ENCODE measurements at regions not wholly inside any gene's neighbourhood (a gene's known extent, or its start where the extent isn't known, plus 50 kb on each side); places are given as distances from the start of the nearest gene placed in this dataset.

GRCh38 chr7:155231241-155231800 lies 66.4 kb upstream of the INSIG1 start:
- no peak overlapping the region for H3K9ac ChIP-seq (ENCODE audit: insufficient read length)
- no peak for DNase-seq (ENCODE audit: low read depth, low spot score)
- no peaks in the 10 kb centered on the region for H3K36me3 ChIP-seq (ENCODE audit: insufficient read depth, low read length)
- no peak overlapping the region for H3K4me3 ChIP-seq
- no peak overlapping the region for H3K27ac ChIP-seq
- no peaks in the 10 kb centered on the region for H3K9me3 ChIP-seq (ENCODE audit: low read depth, low read length)
- TF ChIP-seq FOXP2 (optimal IDR thresholded peaks at IDR 0.05; ENCODE audit: control extremely low read depth, extremely low read length, insufficient read depth) = no peak
- TF ChIP-seq EZH2 (IDR thresholded peaks at IDR 0.05) = no peak
- TF ChIP-seq POLR2AphosphoS5 (IDR thresholded peaks at IDR 0.05; ENCODE audit: borderline replicate concordance, low read depth, low read length) = no peak

- Histone ChIP-seq H3K4me3 (no peak overlapping the region), H3K27ac (no peak overlapping the region), H3K9me3 (ENCODE audit: low read depth, low read length) (no peaks in the 10 kb centered on the region), H3K36me3 (ENCODE audit: insufficient read depth, low read length) (no peaks in the 10 kb centered on the region), H3K9ac (ENCODE audit: insufficient read length) (no peak overlapping the region)
- no peak for TF ChIP-seq FOXP2 (optimal IDR thresholded peaks at IDR 0.05; ENCODE audit: control extremely low read depth, extremely low read length, insufficient read depth)
- TF ChIP-seq POLR2AphosphoS5 (IDR thresholded peaks at IDR 0.05; ENCODE audit: borderline replicate concordance, low read depth, low read length) = no peak
- TF ChIP-seq EZH2 (IDR thresholded peaks at IDR 0.05) = no peak
- DNase-seq (ENCODE audit: low read depth, low spot score) = no peak
Observed at GRCh38 chr7:155231941-155232340, 65.7 kb upstream of the INSIG1 start.

GRCh38 chr7:155232911-155233310 lies 64.8 kb upstream of the INSIG1 start:
- DNase-seq (ENCODE audit: low read depth, low spot score) = no peak
- Histone ChIP-seq H3K9ac (ENCODE audit: insufficient read length) (no peak overlapping the region), H3K27ac (no peak overlapping the region), H3K36me3 (ENCODE audit: insufficient read depth, low read length) (no peaks in the 10 kb centered on the region), H3K9me3 (ENCODE audit: low read depth, low read length) (no peaks in the 10 kb centered on the region), H3K4me3 (no peak overlapping the region)
- TF ChIP-seq POLR2AphosphoS5 (IDR thresholded peaks at IDR 0.05; ENCODE audit: borderline replicate concordance, low read depth, low read length) (no peak), EZH2 (IDR thresholded peaks at IDR 0.05) (no peak), FOXP2 (optimal IDR thresholded peaks at IDR 0.05; ENCODE audit: control extremely low read depth, extremely low read length, insufficient read depth) (no peak)

GRCh38 chr7:155233311-155234157 lies 64.1 kb upstream of the INSIG1 start:
- DNase-seq (ENCODE audit: low read depth, low spot score) = no peak
- Histone ChIP-seq H3K36me3 (ENCODE audit: insufficient read depth, low read length) (no peaks in the 10 kb centered on the region), H3K27ac (no peak overlapping the region), H3K9me3 (ENCODE audit: low read depth, low read length) (no peaks in the 10 kb centered on the region), H3K9ac (ENCODE audit: insufficient read length) (no peak overlapping the region), H3K4me3 (no peak overlapping the region)
- TF ChIP-seq FOXP2 (optimal IDR thresholded peaks at IDR 0.05; ENCODE audit: control extremely low read depth, extremely low read length, insufficient read depth) = no peak
- TF ChIP-seq POLR2AphosphoS5 (IDR thresholded peaks at IDR 0.05; ENCODE audit: borderline replicate concordance, low read depth, low read length) = no peak
- TF ChIP-seq EZH2 (IDR thresholded peaks at IDR 0.05) = no peak

- TF ChIP-seq EZH2 (IDR thresholded peaks at IDR 0.05) = no peak
- no peak for TF ChIP-seq FOXP2 (optimal IDR thresholded peaks at IDR 0.05; ENCODE audit: control extremely low read depth, extremely low read length, insufficient read depth)
- no peak for TF ChIP-seq POLR2AphosphoS5 (IDR thresholded peaks at IDR 0.05; ENCODE audit: borderline replicate concordance, low read depth, low read length)
- H3K9me3 ChIP-seq (ENCODE audit: low read depth, low read length) = no peaks in the 10 kb centered on the region
- H3K4me3 ChIP-seq = no peak overlapping the region
- no peak overlapping the region for H3K27ac ChIP-seq
- H3K9ac ChIP-seq (ENCODE audit: insufficient read length) = no peak overlapping the region
- no peaks in the 10 kb centered on the region for H3K36me3 ChIP-seq (ENCODE audit: insufficient read depth, low read length)
- no peak for DNase-seq (ENCODE audit: low read depth, low spot score)
Observed at GRCh38 chr7:155234158-155234492, 63.6 kb upstream of the INSIG1 start.

GRCh38 chr7:155234950-155235789 lies 62.5 kb upstream of the INSIG1 start:
- no peak overlapping the region for H3K27ac ChIP-seq
- H3K4me3 ChIP-seq = no peak overlapping the region
- no peaks in the 10 kb centered on the region for H3K9me3 ChIP-seq (ENCODE audit: low read depth, low read length)
- no peaks in the 10 kb centered on the region for H3K36me3 ChIP-seq (ENCODE audit: insufficient read depth, low read length)
- no peak overlapping the region for H3K9ac ChIP-seq (ENCODE audit: insufficient read length)
- TF ChIP-seq EZH2 (IDR thresholded peaks at IDR 0.05) = no peak
- no peak for TF ChIP-seq FOXP2 (optimal IDR thresholded peaks at IDR 0.05; ENCODE audit: control extremely low read depth, extremely low read length, insufficient read depth)
- TF ChIP-seq POLR2AphosphoS5 (IDR thresholded peaks at IDR 0.05; ENCODE audit: borderline replicate concordance, low read depth, low read length) = no peak
- no peak for DNase-seq (ENCODE audit: low read depth, low spot score)

GRCh38 chr7:155236386-155236785 lies 61.3 kb upstream of the INSIG1 start:
- H3K27ac ChIP-seq = no peak overlapping the region
- no peaks in the 10 kb centered on the region for H3K9me3 ChIP-seq (ENCODE audit: low read depth, low read length)
- no peaks in the 10 kb centered on the region for H3K36me3 ChIP-seq (ENCODE audit: insufficient read depth, low read length)
- no peak overlapping the region for H3K4me3 ChIP-seq
- H3K9ac ChIP-seq (ENCODE audit: insufficient read length) = no peak overlapping the region
- no peak for TF ChIP-seq FOXP2 (optimal IDR thresholded peaks at IDR 0.05; ENCODE audit: control extremely low read depth, extremely low read length, insufficient read depth)
- TF ChIP-seq EZH2 (IDR thresholded peaks at IDR 0.05) = no peak
- no peak for TF ChIP-seq POLR2AphosphoS5 (IDR thresholded peaks at IDR 0.05; ENCODE audit: borderline replicate concordance, low read depth, low read length)
- no peak for DNase-seq (ENCODE audit: low read depth, low spot score)

GRCh38 chr7:155237297-155237696 lies 60.4 kb upstream of the INSIG1 start:
- TF ChIP-seq EZH2 (IDR thresholded peaks at IDR 0.05) (no peak), FOXP2 (optimal IDR thresholded peaks at IDR 0.05; ENCODE audit: control extremely low read depth, extremely low read length, insufficient read depth) (no peak), POLR2AphosphoS5 (IDR thresholded peaks at IDR 0.05; ENCODE audit: borderline replicate concordance, low read depth, low read length) (no peak)
- H3K9ac ChIP-seq (ENCODE audit: insufficient read length) = no peak overlapping the region
- H3K27ac ChIP-seq = no peak overlapping the region
- H3K4me3 ChIP-seq = no peak overlapping the region
- no peaks in the 10 kb centered on the region for H3K9me3 ChIP-seq (ENCODE audit: low read depth, low read length)
- H3K36me3 ChIP-seq (ENCODE audit: insufficient read depth, low read length) = no peaks in the 10 kb centered on the region
- DNase-seq (ENCODE audit: low read depth, low spot score) = no peak

Data from SK-N-MC (cell line).